GM18505 (cell line): ENCODE measurements at regions not wholly inside any gene's neighbourhood (a gene's known extent, or its start where the extent isn't known, plus 50 kb on each side); places are given as distances from the start of the nearest gene placed in this dataset.

Experiments
- ATAC-seq: cut with Tn5 transposase; IDR thresholded peaks from one replicate; pipeline ENCODE4 v1.9.1; 2021; ENCODE audit not compliant: unreplicated experiment
- POLR2A ChIP-seq: IDR thresholded peaks from 4 replicates; pipeline ENCODE4 v1.6.1; 2011; ENCODE audit warnings: borderline replicate concordance; ENCODE audit not compliant: insufficient read depth, insufficient read length; ENCODE audit errors: extremely low read depth

GRCh38 chr20:7712661-7713060, 227.6 kb downstream of the HAO1 start:
- no peak for ATAC-seq
- TF ChIP-seq POLR2A, result no peak

GRCh38 chr20:7714549-7714948, 225.7 kb downstream of the HAO1 start:
- no peak for ATAC-seq

DNA sequence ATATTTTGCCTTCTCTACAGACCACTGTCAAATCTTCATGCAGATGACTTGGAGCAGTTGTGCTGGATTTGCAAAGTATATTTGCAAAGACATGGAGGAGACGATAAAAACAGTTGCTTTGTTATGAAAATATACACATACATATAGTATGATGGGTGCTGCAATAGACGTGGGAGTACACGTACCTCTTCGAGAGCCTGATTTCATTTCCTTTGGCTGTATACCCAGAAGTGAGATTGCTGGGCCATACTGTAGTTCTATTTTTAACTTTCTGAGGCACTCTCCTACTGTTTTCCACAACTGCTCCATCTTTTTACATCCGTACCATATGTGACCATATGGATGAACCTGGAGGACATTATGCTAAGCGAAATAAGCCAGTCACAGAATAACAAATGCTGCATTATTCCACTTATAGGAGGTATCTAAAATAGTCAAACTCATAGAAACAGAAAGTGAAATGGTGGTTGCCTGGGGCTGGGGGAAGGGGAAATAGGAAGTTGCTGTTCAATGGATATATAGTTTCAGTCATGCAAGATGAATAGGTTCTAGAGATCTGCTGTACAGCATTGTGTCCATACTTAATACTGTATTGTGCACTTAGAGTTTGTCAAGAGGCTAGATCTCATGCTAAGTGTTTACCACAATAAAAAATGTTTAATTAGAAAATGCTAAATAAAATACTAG, 223.8 kb downstream of the HAO1 start:
- no peak for ATAC-seq
- TF ChIP-seq POLR2A, result no peak

More at GRCh38 chr20:7714549-7714948, 225.7 kb downstream of the HAO1 start:
- TF ChIP-seq POLR2A, result no peak

DNA sequence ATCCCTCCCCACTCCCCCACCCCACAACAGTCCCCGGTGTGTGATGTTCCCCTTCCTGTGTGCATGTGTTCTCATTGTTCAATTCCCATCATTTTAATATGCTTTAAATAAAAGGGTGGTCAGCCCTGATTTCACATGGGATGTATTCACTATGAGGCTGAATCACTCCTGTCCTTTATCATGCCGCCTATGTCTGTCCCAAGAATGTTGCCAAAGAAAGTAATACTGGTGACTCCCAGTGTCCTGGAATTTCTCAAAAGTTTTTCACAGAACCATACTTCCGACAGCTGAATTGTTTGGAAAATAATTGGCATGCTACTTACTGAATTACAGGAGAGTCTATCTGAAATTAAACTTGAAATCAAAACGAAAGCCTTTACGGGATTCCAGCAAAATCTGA, 217.7 kb downstream of the HAO1 start:
- TF ChIP-seq POLR2A, result no peak

GRCh38 chr20:7723284-7723683, 217.0 kb downstream of the HAO1 start:
- no peak for ATAC-seq
- no peak for TF ChIP-seq POLR2A

More for the DNA sequence above, 217.7 kb downstream of the HAO1 start:
- ATAC-seq, result no peak

DNA sequence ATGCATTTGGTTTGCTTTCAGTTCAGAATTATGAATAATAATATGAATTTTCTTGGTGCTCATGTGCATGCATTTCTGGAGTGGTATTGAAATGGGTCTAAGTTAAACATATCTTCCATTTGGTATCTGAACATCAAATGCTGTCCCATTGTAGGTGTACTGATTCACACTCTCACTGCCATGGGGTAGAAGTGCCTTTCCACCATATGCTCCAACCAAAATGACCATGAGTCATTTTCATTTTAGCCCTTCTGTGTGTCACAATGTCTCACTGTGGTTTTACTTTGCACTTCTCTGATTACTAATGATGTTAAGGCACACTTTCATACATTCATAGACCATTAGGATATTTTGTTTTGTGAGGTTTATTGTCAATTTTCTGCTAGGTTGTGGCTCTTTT, 211.9 kb downstream of the HAO1 start:
- TF ChIP-seq POLR2A, result no peak
- no peak for ATAC-seq

- ATAC-seq, result no peak
- no peak for TF ChIP-seq POLR2A
Observed at GRCh38 chr20:7734216-7734615, 206.0 kb downstream of the HAO1 start.

DNA sequence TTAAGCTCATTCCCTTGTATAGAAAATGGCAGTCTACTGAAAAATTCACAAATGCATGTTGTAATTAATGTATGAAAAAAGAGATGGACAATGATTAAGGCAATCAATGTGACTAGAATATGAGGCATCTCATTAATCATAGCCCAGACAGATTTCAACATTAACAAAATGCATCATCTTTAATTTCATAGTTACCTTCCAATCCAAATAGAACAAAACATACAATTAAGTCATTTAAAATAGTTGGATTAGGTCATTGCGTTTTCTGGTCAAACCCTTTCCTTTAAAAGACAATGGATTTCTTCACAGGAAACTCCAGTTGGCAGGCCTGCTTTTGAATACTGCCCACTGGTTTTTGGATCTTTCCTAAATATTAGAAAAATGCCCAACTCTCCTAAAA, 203.9 kb downstream of the HAO1 start:
- no peak for ATAC-seq
- no peak for TF ChIP-seq POLR2A

DNA sequence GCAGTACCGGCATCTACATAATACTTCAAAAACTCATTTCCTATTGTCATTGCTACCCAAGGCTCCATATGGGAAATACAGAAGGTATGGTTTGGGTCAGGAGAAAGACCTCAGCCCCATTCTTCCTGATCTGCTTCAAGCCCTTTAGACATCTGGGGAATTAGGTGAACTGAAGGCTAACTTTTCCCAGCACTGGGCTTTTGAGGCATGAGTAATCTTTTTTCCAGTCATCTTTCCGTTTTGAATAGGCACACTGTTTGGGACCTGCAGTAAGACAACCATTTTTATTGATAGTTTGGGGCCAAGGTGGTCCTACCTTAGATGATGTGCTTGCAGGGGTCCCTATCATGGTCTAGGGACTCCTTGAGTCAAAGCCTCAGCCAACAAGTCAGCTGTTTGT, 198.4 kb downstream of the HAO1 start:
- TF ChIP-seq POLR2A, result no peak
- ATAC-seq, result no peak

GRCh38 chr20:7742479-7742878, 197.8 kb downstream of the HAO1 start:
- no peak for TF ChIP-seq POLR2A
- no peak for ATAC-seq

GRCh38 chr20:7744411-7744810, 195.8 kb downstream of the HAO1 start:
- TF ChIP-seq POLR2A, result no peak
- ATAC-seq, result no peak

DNA sequence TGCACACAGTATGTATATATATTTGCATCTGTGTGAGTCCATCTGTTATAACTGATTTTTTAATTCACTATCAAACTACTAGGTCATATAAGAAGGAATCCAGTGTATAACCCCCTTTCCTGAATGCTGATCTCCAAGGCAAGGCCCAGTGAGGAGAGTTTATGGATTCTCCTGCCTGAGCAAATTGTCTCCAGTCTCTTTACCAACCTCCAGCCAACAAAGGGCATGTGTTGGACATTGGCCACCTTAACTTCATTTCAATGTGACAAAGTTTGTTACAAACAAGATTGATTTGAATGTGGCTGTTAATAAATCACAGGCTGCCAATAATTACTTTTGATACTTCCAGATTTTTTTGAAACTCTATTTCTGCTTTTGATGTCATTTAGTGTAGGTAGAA, 191.6 kb downstream of the HAO1 start:
- ATAC-seq, result no peak
- TF ChIP-seq POLR2A, result no peak

DNA sequence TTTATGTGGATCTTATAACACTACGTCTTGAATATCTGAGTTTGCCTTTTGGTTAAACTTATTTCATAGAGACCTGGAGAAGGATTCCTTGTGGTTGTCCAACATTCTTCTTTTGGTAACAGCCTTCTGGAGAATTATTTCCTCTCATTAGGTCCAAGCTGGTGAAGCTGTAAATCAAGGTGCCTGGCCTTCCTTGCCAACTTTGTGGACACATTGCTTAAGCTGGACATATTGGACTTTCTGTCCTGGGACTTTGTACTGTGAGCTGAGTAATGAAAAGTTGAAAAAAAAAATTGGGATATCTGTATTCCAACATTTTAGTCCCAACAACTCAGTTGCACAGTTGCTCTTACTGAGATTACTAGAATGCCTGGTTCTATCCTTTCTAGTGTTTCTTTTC, 186.2 kb downstream of the HAO1 start:
- no peak for TF ChIP-seq POLR2A
- ATAC-seq, result no peak

DNA sequence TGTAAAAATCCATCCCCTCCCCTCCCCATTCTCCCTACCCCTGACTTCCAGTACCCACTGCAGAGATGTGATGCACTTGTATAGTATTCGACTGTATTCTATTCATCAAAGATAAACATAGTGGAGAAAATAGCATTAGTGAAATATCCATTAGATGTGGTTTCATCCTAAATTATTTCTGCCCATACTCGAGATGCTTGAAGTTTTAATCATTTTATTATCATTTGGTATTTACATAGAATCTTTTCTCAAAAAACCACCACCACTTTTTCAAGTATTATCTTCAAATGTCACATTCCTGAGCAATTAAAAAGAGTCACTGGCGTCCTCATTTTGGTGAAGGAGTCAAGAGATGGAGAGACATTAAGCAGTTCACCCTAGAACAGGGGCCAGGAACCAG, 181.9 kb downstream of the HAO1 start:
- no peak for ATAC-seq
- no peak for TF ChIP-seq POLR2A

GRCh38 chr20:7760247-7761031, 179.8 kb downstream of the HAO1 start:
- no peak for ATAC-seq
- no peak for TF ChIP-seq POLR2A

- ATAC-seq, result no peak
- TF ChIP-seq POLR2A, result no peak
Observed at GRCh38 chr20:7765221-7765620, 175.0 kb downstream of the HAO1 start.
